DND-41 (cell line): ENCODE measurements at regions not wholly inside any gene's neighbourhood (a gene's known extent, or its start where the extent isn't known, plus 50 kb on each side); places are given as distances from the start of the nearest gene placed in this dataset.

Source experiments
- ATAC-seq: fragments of 200-7000 bp; cut with Tn5 transposase; 3 replicates; pipeline ENCODE4 v1.9.1; 2021; ENCODE audit warnings: low read depth; ENCODE audit not compliant: insufficient read depth
- DNase-seq: peaks from one replicate; pipeline ENCODE4 v3.0.0-alpha.2; 2020
- H2AFZ ChIP-seq: 2 replicates; pipeline ENCODE4 v1.6.0; 2012; ENCODE audit warnings: low read depth, low read length
- H3K27ac ChIP-seq: 2 replicates; pipeline ENCODE4 v1.5.1; 2012; ENCODE audit warnings: low read length, inconsistent platforms
- H3K27me3 ChIP-seq: fragments of 200-600 bp; sonication (generic); 2 replicates; pipeline ENCODE4 v1.6.0; 2012; ENCODE audit warnings: low read length, mild to moderate bottlenecking, inconsistent platforms; ENCODE audit not compliant: insufficient read depth, poor library complexity
- H3K36me3 ChIP-seq: 2 replicates; pipeline ENCODE4 v1.5.1; 2012; ENCODE audit warnings: low read length, inconsistent platforms; ENCODE audit not compliant: insufficient read depth
- H3K4me1 ChIP-seq: 2 replicates; pipeline ENCODE4 v1.5.1; 2012; ENCODE audit warnings: mild to moderate bottlenecking, low read length; ENCODE audit not compliant: insufficient read depth
- H3K4me2 ChIP-seq: 2 replicates; pipeline ENCODE4 v1.6.0; 2012; ENCODE audit warnings: mild to moderate bottlenecking, moderate library complexity, low read length, inconsistent platforms; ENCODE audit not compliant: insufficient read depth
- H3K4me3 ChIP-seq, 2 experiments: fragments of 200-600 bp in 1 of 2; shearing (Covaris generic) in 1 of 2; 2 replicates each; pipeline ENCODE4 v1.5.1; 2012 to 2016; ENCODE audit warnings: inconsistent platforms in 2 of 2, low read length in 2 of 2, mild to moderate bottlenecking in 2 of 2, low read depth in 1 of 2, moderate library complexity in 1 of 2
- H3K79me2 ChIP-seq: 2 replicates; pipeline ENCODE4 v1.6.0; 2012; ENCODE audit warnings: low read length, inconsistent platforms; ENCODE audit not compliant: insufficient read depth
- H3K9ac ChIP-seq: 2 replicates; pipeline ENCODE4 v1.6.0; 2012; ENCODE audit warnings: low read depth, mild to moderate bottlenecking, inconsistent platforms, low read length, moderate library complexity
- H3K9me3 ChIP-seq: 2 replicates; pipeline ENCODE4 v1.5.1; 2012; ENCODE audit warnings: low read length, moderate library complexity, mild to moderate bottlenecking, inconsistent platforms; ENCODE audit not compliant: insufficient read depth, severe bottlenecking
- H4K20me1 ChIP-seq: 2 replicates; pipeline ENCODE4 v1.6.0; 2012; ENCODE audit warnings: low read length; ENCODE audit not compliant: insufficient read depth
- EZH2 ChIP-seq: IDR thresholded peaks from 3 replicates; pipeline ENCODE4 v1.6.1; 2012; ENCODE audit warnings: borderline replicate concordance, low read depth, mild to moderate bottlenecking, moderate library complexity, low read length, inconsistent platforms; ENCODE audit not compliant: severe bottlenecking
- TF ChIP-seq, protein P1 (sequence below): IDR thresholded peaks from 2 replicates; pipeline ENCODE4 v1.5.1; 2012; ENCODE audit warnings: borderline replicate concordance, low read length, moderate library complexity, mild to moderate bottlenecking; ENCODE audit not compliant: poor library complexity, severe bottlenecking; ENCODE audit errors: extremely low read depth

DNA sequence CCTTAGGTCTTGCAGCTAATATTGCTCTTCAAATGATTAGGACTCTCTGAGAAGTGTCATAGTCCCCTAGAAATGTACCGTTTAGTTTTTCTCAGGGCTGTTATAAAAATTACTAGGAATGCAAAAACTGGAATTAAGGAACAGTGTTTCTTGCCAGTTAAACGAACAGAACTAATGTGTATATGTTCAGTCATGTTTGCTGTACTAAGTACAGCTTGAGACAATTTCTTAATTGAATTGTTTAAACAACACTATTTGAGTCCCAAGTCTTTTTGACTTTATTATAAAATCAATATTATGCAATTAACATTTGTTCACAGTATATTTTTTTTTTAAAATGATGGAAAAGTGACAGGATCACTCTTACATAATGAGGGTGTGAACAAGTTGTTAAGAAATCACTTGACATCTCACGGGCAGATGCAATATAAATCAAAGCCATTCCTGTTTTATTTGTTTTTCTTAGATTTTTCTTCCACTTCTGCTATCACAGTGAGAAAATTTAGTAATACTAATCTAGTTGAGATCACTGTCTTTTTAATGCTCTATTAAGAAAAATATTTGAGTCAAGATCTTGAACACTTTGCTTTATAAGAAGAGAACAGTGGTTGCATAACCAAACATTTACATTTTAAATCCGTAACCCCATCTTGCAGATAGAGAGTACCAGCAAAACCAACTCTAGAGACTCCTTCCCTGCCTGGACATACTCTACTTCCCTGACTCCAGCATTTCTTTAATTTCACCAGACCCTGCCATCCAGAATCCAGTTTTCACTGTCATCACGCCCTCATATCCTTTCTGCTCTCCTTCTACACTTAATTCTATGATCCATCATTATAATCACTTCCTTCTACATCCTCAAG, 140.7 kb upstream of the KITLG start:
- no peak for DNase-seq
- no peak overlapping the region for H3K27ac ChIP-seq
- TF ChIP-seq, protein P1, sequence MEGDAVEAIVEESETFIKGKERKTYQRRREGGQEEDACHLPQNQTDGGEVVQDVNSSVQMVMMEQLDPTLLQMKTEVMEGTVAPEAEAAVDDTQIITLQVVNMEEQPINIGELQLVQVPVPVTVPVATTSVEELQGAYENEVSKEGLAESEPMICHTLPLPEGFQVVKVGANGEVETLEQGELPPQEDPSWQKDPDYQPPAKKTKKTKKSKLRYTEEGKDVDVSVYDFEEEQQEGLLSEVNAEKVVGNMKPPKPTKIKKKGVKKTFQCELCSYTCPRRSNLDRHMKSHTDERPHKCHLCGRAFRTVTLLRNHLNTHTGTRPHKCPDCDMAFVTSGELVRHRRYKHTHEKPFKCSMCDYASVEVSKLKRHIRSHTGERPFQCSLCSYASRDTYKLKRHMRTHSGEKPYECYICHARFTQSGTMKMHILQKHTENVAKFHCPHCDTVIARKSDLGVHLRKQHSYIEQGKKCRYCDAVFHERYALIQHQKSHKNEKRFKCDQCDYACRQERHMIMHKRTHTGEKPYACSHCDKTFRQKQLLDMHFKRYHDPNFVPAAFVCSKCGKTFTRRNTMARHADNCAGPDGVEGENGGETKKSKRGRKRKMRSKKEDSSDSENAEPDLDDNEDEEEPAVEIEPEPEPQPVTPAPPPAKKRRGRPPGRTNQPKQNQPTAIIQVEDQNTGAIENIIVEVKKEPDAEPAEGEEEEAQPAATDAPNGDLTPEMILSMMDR, result no peak
- no peak for TF ChIP-seq EZH2
- no peaks in the 10 kb centered on the region for H3K4me1 ChIP-seq
- no peak overlapping the region for H3K9ac ChIP-seq
- no peaks in the 10 kb centered on the region for H3K79me2 ChIP-seq
- H3K27me3 ChIP-seq, result no peaks in the 10 kb centered on the region
- no peaks in the 10 kb centered on the region for H3K9me3 ChIP-seq
- H3K4me3 ChIP-seq, result no peak overlapping the region
- H3K36me3 ChIP-seq, result no peaks in the 10 kb centered on the region
- H4K20me1 ChIP-seq, result no peaks in the 10 kb centered on the region
- no peak overlapping the region for H2AFZ ChIP-seq
- H3K4me2 ChIP-seq, result no peak overlapping the region
- no peak for ATAC-seq

DNA sequence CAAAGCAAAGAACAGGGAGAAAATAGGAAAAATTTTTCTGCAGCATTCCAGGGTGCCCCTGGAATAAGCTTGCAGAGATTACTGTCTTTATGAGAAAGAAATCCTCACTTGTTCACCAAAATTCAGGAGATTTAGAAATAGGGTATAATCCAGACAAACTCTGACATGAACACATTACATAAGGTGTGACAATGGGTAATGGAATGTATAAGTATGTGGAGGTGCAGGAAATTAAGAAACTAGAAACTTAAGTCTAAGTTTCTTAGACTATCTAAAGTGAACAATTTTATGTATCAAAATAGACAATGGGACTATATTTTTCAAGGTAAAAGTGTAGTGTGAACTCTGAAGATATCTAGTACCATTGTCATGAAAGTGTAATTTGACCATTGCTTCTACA, 140.0 kb upstream of the KITLG start:
- Histone ChIP-seq H3K36me3 (no peaks in the 10 kb centered on the region), H3K4me2 (no peak overlapping the region), H3K27ac (no peak overlapping the region), H2AFZ (no peak overlapping the region), H3K9ac (no peak overlapping the region), H3K27me3 (no peaks in the 10 kb centered on the region), H3K4me3 (no peak overlapping the region), H3K9me3 (no peaks in the 10 kb centered on the region), H3K79me2 (no peaks in the 10 kb centered on the region), H4K20me1 (no peaks in the 10 kb centered on the region), H3K4me1 (no peaks in the 10 kb centered on the region)
- DNase-seq (no peak), ATAC-seq (no peak)
- TF ChIP-seq EZH2, result no peak
- TF ChIP-seq, protein P1, result no peak

DNA sequence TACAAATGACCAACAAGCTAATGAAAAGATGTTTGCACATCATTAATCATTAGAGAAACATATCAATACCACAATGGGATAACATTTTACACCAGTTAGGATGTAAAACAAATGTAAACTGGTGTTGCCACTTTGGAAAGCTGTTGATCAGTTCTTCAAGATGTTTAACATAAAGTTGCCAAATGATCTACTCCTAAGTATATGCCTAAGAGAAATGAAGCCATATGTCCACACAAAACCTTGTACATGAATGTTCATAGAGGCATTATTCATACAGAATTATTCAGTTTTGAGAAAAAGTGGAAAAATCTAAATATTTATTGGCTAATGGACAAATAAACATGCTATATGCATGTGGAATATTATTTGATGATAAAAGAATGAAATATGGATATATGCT, 136.9 kb upstream of the KITLG start:
- Histone ChIP-seq H4K20me1 (no peaks in the 10 kb centered on the region), H3K36me3 (no peaks in the 10 kb centered on the region), H2AFZ (no peak overlapping the region), H3K4me2 (no peak overlapping the region), H3K9me3 (no peaks in the 10 kb centered on the region), H3K4me3 (no peak overlapping the region), H3K4me1 (no peaks in the 10 kb centered on the region), H3K27me3 (no peaks in the 10 kb centered on the region), H3K79me2 (no peaks in the 10 kb centered on the region), H3K27ac (no peak overlapping the region), H3K9ac (no peak overlapping the region)
- DNase-seq, result no peak
- TF ChIP-seq, protein P1, result no peak
- TF ChIP-seq EZH2, result no peak
- ATAC-seq, result no peak

DNA sequence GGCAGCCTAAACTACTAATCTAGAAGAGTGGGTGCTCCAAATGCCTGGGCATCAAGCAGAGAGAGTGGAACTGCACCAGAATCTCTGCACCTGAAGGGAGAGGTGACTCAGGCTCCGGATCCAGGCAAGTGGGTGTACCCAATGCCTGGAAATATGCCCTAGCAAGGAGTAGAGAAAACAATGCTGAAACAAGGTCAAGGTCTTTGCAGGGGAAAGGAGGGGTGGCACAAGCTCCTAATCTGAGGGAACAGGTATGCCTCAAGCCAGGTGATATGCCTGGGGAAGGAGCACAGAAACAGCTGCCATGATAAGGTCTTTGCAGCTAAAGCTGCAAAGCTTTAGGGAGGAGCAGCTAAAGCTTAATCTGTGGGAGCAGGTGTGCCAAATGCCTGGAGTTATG, 136.0 kb upstream of the KITLG start:
- Histone ChIP-seq H3K9ac (no peak overlapping the region), H3K27me3 (no peaks in the 10 kb centered on the region), H3K4me3 (no peak overlapping the region), H3K9me3 (no peaks in the 10 kb centered on the region), H3K27ac (no peak overlapping the region), H4K20me1 (no peaks in the 10 kb centered on the region), H3K4me1 (no peaks in the 10 kb centered on the region), H3K79me2 (no peaks in the 10 kb centered on the region), H2AFZ (no peak overlapping the region), H3K4me2 (no peak overlapping the region), H3K36me3 (no peaks in the 10 kb centered on the region)
- ATAC-seq (no peak), DNase-seq (no peak)
- TF ChIP-seq, protein P1, result no peak
- no peak for TF ChIP-seq EZH2
